PC-3 (cell line): ENCODE measurements at regions not wholly inside any gene's neighbourhood (a gene's known extent, or its start where the extent isn't known, plus 50 kb on each side); places are given as distances from the start of the nearest gene placed in this dataset.

Source experiments
- ATAC-seq: fragments of 200-7000 bp; cut with Tn5 transposase; 2 replicates; pipeline ENCODE4 v1.9.1; 2020; ENCODE audit warnings: mild to moderate bottlenecking, moderate library complexity
- BruUV-seq: library from RNA; stranded (reverse); fragments of 400-500 nt; replicated peaks from 2 replicates; lab custom pipeline; 2021; lab: Mats Ljungman, UMichigan
- CTCF ChIA-PET: fragments of 300-600 bp; sonication (Branson Sonifier 250); formaldehyde crosslinking; loops from one replicate; lab custom pipeline; 2022; ENCODE audit warnings: antibody characterized with exemption; lab: Charles Lee
- POLR2A ChIA-PET: fragments of 300-600 bp; sonication (Branson Sonifier 250); formaldehyde crosslinking; loops from one replicate; lab custom pipeline; 2022; ENCODE audit warnings: antibody characterized with exemption; ENCODE audit not compliant: unreplicated experiment; lab: Charles Lee
- DNase-seq: peaks from one replicate; pipeline ENCODE4 v3.0.0-alpha.2; 2015
- H2AFZ ChIP-seq: fragments of 300-600 bp; sonication (generic); 2 replicates; pipeline ENCODE4 v1.6.0; 2016; ENCODE audit warnings: antibody characterized with exemption, low read length
- H3F3A ChIP-seq: fragments of 300-600 bp; sonication (generic); one replicate; pipeline ENCODE4 v1.6.0; 2017; ENCODE audit warnings: antibody characterized with exemption, low read length, control low read depth, mild to moderate bottlenecking; ENCODE audit not compliant: unreplicated experiment
- H3K27ac ChIP-seq: fragments of 300-600 bp; sonication (generic); 2 replicates; pipeline ENCODE4 v1.5.1; 2016; ENCODE audit warnings: mild to moderate bottlenecking, low read length
- H3K27me3 ChIP-seq: fragments of 300-600 bp; sonication (generic); 2 replicates; pipeline ENCODE4 v1.6.1; 2016; ENCODE audit warnings: low read length, mixed read lengths
- H3K36me3 ChIP-seq: fragments of 300-600 bp; sonication (generic); 2 replicates; pipeline ENCODE4 v1.6.1; 2016; ENCODE audit warnings: low read depth, mixed run types, low read length, mixed read lengths
- H3K4me1 ChIP-seq: fragments of 300-600 bp; sonication (generic); 2 replicates; pipeline ENCODE4 v1.5.1; 2016; ENCODE audit warnings: low read length; ENCODE audit not compliant: insufficient read depth
- H3K4me2 ChIP-seq: fragments of 300-600 bp; sonication (generic); 2 replicates; pipeline ENCODE4 v1.6.0; 2016; ENCODE audit warnings: low read length
- H3K4me3 ChIP-seq: fragments of 300-600 bp; sonication (generic); 2 replicates; pipeline ENCODE4 v1.5.1; 2016; ENCODE audit warnings: mild to moderate bottlenecking, low read length, mixed read lengths
- H3K79me2 ChIP-seq: fragments of 300-600 bp; sonication (generic); 2 replicates; pipeline ENCODE4 v1.6.1; 2017; ENCODE audit warnings: low read length, mixed read lengths
- H3K9ac ChIP-seq: fragments of 300-600 bp; sonication (generic); 2 replicates; pipeline ENCODE4 v1.6.0; 2016; ENCODE audit warnings: mild to moderate bottlenecking, low read length
- H3K9me2 ChIP-seq: fragments of 300-600 bp; sonication (generic); replicated peaks from 2 replicates; pipeline ENCODE4 v1.6.1; 2016; ENCODE audit warnings: mixed run types, low read length, mixed read lengths
- H3K9me3 ChIP-seq: fragments of 300-600 bp; sonication (generic); 2 replicates; pipeline ENCODE4 v1.6.1; 2016; ENCODE audit warnings: low read length, mixed read lengths
- H4K20me1 ChIP-seq: fragments of 300-600 bp; sonication (generic); 2 replicates; pipeline ENCODE4 v1.6.1; 2016; ENCODE audit warnings: low read length, mixed read lengths
- CTCF ChIP-seq: fragments of 300-600 bp; sonication (generic); conservative IDR thresholded peaks from 2 replicates; pipeline ENCODE4 v1.5.1; 2017; ENCODE audit warnings: antibody characterized with exemption, low read depth, mild to moderate bottlenecking, low read length
- EZH2 ChIP-seq: fragments of 300-600 bp; sonication (generic); IDR thresholded peaks from one replicate; pipeline ENCODE4 v1.6.1; 2017; ENCODE audit warnings: antibody characterized with exemption, mild to moderate bottlenecking, low read length; ENCODE audit not compliant: unreplicated experiment
- EZH2phosphoT487 ChIP-seq: fragments of 300-600 bp; sonication (generic); IDR thresholded peaks from 2 replicates; pipeline ENCODE4 v1.6.1; 2018; ENCODE audit warnings: mild to moderate bottlenecking, antibody characterized with exemption, low read length, borderline replicate concordance
- intact Hi-C: fragments of 100-400 bp; cut with micrococcal nuclease; formaldehyde crosslinking; loops from 2 replicates; pipeline ENCODE4 v1.9.0; 2023

- no peaks in the 10 kb centered on the region for H3K4me1 ChIP-seq
- no peaks in the 10 kb centered on the region for H3K36me3 ChIP-seq
- H3K27me3 ChIP-seq = no peaks in the 10 kb centered on the region
- no peak overlapping the region for H2AFZ ChIP-seq
- H3K4me2 ChIP-seq = no peak overlapping the region
- H3K4me3 ChIP-seq = no peak overlapping the region
- intact Hi-C loops = no loop called here
- DNase-seq = no peak
- ChIA-PET CTCF (no interaction called here), POLR2A (no interaction called here)
- no peaks in the 10 kb centered on the region for H3K9me2 ChIP-seq
- H3K9me3 ChIP-seq = no peaks in the 10 kb centered on the region
- no peaks in the 10 kb centered on the region for H4K20me1 ChIP-seq
- no peak overlapping the region for H3K27ac ChIP-seq
- ATAC-seq = no peak
- H3K9ac ChIP-seq = no peak overlapping the region
- no TSS peak for BruUV-seq
- H3K79me2 ChIP-seq = no peaks in the 10 kb centered on the region
- H3F3A ChIP-seq = no peaks in the 10 kb centered on the region
- no peak for TF ChIP-seq CTCF
- TF ChIP-seq EZH2 = no peak
- no peak for TF ChIP-seq EZH2phosphoT487
Observed at GRCh38 chr4:184884883-184885282, 59.1 kb upstream of the ACSL1 start.

DNA sequence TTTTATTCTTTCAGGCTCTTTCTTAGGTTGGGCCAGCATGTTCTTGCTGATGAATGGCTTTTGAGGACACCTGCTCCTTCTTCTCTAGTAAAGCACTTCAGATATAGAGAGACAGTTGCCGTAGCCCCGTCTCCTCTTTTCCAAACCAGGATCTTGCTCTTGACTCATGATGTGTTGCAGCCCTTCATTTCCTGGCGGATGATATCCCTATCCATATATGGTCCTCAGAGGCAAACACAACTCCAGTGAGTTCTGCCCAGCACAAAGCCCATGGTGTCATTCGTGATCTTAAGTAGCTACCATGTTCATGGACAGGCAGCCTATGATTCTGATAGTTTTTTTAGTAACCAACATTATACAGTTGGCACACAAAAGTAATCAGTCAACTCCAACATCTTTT is 59.8 kb upstream of the ACSL1 start:
- ATAC-seq = no peak
- intact Hi-C loops = no loop called here
- Histone ChIP-seq H3K9ac (no peak overlapping the region), H4K20me1 (no peaks in the 10 kb centered on the region), H3K36me3 (no peaks in the 10 kb centered on the region), H3K9me2 (no peaks in the 10 kb centered on the region), H3K27me3 (no peaks in the 10 kb centered on the region), H2AFZ (no peak overlapping the region), H3F3A (no peaks in the 10 kb centered on the region), H3K9me3 (no peaks in the 10 kb centered on the region), H3K4me2 (no peak overlapping the region), H3K27ac (no peak overlapping the region), H3K4me1 (no peaks in the 10 kb centered on the region), H3K79me2 (no peaks in the 10 kb centered on the region), H3K4me3 (no peak overlapping the region)
- TF ChIP-seq EZH2phosphoT487 (no peak), CTCF (no peak), EZH2 (no peak)
- BruUV-seq = no TSS peak
- no peak for DNase-seq
- POLR2A ChIA-PET = no interaction called here
- CTCF ChIA-PET = no interaction called here

DNA sequence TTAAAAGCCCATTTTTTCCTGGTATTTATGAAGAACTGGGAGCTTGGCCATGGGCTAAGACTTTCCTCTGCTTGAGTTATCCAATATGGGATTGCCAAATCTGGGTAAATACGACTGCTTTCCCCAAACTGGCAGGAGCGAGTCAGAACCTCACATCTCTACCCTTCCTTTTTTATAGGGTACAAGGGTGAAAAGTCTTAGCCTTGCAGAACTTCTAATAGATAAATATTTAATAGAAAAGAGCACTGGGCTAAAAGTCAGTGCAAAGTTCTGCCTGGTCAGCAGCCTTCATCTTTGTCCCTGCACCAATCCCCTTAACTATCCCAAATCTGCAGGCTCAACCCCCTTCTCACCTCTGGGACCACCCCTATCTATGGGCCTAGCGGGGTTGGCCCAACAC is 61.6 kb upstream of the ACSL1 start:
- Histone ChIP-seq H3K9me3 (no peaks in the 10 kb centered on the region), H3K27ac (no peak overlapping the region), H2AFZ (no peak overlapping the region), H4K20me1 (no peaks in the 10 kb centered on the region), H3F3A (no peaks in the 10 kb centered on the region), H3K9ac (no peak overlapping the region), H3K4me2 (no peak overlapping the region), H3K9me2 (no peaks in the 10 kb centered on the region), H3K36me3 (no peaks in the 10 kb centered on the region), H3K4me1 (peaks cover under 1% of the 10 kb centered on the region; the same call in 1 of the 2 replicates), H3K4me3 (no peak overlapping the region), H3K27me3 (no peaks in the 10 kb centered on the region), H3K79me2 (no peaks in the 10 kb centered on the region)
- TF ChIP-seq CTCF (no peak), EZH2phosphoT487 (no peak), EZH2 (no peak)
- intact Hi-C loops = no loop called here
- POLR2A ChIA-PET = no interaction called here
- DNase-seq (no peak), ATAC-seq (no peak)
- CTCF ChIA-PET = no interaction called here
- no TSS peak for BruUV-seq
